ENCODE measurements at regions not wholly inside any gene's neighbourhood (a gene's known extent, or its start where the extent isn't known, plus 50 kb on each side); places are given as distances from the start of the nearest gene placed in this dataset.

DNA sequence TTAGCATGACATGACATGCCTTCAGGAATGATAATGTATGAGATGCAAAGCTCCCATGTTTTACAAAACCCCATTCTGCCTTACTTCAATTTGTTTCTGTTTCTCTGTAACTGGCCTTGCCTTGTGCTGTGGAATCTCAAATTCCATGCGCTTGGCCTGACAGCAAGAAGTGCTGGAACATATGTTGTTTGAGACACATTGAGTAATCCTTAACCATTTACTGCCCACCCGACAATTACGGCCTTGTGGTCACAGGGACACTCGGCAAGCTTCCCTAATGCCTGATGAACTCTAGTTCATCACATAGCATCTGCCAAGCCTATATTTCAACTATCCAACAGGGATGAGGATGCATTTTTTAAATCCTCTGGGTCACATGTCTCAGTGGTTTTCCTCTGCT, 226.4 kb upstream of the CASK start:
- DNase-seq, result no peak

DNA sequence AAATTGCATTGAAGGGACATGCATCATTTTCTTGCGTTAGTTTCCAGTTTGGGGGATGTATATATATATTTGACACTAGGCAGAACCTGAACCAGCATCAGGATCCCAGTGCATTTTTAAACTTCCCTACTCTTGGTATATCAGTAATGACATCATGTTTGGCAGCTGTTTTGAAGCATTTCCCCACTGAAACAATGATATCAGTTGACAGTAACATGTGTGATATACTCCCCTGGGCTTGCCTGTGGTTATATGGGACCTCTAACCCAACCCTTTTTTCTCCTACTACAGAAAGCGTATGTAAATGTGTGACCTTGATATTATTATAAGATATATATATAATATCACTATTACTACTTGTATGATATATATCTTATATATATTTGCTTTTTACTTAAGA, 225.9 kb upstream of the CASK start:
- no peak for DNase-seq

DNA sequence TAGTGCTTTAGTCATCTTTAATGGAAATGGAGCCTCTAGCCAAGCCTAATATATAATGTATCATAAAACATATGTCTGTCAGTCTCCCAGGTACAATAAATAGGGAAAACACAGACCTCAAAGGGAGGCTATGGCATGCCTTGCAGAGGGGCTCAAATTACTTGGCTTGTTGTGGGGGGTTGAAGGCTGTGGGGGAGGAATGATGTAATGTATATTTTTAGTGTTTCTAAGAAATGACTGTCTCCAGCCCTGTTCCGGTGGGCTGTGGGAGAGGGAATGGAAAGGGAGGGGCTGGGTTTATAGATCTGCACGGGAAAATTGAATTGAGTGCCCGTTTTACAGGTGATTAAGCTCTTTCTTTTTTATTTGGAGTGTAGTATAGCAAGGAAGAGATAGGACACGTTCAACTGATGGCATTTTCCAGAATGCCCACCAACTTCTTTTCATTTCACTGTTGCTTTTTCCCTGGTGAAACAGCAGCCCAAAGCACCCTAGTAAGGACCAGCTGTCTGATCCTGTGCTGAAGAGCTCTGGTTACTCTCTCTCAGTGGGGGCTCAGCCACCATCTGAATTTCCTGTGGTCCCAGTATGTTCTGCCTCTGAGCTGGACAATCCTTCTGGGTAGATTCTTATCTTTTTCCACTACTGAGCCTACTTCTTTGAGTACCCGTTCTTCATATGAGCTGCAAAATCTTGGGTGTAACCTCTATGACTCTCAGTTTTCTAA, 220.7 kb upstream of the CASK start:
- DNase-seq, result no peak

DNA sequence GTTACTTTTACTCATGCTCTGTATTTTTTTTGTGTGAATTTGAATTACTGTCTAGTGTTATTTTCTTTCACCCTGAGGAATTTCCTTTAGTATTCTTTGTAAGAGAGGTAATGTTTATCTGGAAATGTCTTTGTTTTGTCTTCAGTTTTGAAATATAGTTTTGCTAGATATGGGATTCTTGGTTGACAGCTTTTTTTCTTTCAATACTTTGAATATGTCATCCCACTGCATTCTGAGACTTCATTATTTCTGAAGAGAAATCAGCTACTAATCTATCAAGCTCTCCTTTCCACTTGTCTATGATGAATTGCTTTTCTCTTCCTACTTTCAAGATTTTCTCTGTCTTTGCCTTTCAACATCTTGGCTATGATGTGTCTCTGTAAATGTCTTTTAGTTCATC, 217.0 kb upstream of the CASK start:
- DNase-seq, result no peak

DNA sequence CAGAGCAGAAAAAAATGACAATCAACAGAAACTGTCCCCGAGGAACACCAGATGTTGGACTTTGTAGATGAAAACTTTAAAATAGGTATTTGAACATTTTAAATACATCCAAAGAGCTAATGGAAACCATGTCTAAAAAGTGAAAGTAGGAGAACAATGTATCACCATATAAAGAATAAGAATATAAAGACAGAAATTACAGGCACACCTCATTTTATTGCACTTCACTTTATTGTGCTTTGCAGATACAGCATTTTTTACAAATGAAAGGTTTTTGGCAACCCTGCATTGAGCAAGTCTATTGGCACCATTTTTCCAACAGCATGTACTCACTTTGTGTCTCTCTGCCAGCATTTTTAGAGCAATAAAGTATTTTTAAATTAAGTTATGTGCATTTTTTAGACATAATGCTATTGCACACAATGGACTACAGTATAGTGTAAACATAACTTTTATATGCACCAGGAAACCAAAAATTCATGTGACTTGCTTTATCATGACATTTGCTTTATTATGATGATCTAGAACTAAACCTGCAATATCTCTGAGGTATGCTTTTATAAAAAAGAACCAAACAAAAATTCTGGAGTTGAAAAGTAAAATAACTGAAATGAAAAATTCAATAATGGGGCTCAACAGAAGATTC, 212.4 kb upstream of the CASK start:
- no peak for DNase-seq

DNA sequence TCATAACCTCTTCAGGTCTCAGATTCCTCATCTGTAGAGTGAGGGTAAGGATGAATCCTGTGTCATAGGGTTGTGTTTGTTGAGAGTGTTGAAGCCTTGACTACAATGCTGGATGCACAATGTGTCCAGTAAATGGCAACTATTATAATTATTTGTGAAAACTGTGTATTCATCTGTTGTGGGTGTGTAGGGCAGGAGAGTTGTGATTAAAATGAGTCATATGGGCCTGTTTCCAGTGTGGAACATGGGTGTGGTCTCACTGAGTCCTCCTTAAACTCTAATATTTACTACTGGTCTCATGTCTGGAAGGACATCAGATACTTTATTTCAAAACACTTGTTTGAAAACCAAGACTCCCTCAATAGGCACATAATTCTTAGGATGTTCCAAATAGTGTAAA, 208.5 kb upstream of the CASK start:
- DNase-seq, result no peak

DNA sequence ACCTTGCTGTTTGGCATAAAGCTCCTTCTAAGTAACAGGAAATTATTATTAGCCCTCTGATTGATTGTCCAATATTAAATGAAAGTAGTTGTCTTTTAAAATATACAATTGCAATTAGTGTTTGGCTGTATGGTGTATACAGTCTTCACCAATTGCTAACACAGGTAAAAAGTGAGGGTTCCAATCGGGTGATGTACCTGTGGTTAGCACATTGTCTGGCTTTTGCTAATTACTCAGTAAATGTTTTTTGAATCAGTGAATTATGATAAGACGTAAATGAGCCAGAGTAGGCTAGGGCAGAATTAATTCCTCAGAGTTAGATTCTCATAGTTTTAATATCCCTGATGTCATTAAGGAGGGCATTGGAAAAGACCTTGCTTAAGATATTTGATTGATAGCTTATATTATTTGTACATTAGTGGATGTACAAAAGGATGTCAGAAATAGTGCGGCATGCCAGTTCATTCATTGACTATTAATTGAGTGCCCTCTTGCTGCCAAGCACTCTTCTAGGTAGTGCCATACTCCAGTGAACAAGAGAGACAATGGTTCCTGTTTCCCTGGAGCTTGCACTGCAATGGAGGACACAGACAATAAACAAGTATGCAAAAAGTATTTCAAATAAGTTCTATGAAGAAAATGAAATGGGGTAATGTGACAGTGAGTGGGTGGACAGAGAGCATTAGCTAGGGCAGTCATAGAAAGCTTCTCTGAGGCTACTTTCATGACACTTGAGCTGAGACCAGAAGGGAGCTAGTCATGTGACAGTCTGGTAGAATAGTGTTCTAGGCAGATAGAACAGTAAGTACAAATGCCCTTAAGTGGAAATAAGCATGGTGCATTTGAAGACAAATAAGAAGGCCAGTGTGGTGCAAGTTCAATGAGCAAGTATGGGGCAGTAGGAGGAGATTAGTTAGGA, 205.9 kb upstream of the CASK start:
- DNase-seq, result no peak

DNA sequence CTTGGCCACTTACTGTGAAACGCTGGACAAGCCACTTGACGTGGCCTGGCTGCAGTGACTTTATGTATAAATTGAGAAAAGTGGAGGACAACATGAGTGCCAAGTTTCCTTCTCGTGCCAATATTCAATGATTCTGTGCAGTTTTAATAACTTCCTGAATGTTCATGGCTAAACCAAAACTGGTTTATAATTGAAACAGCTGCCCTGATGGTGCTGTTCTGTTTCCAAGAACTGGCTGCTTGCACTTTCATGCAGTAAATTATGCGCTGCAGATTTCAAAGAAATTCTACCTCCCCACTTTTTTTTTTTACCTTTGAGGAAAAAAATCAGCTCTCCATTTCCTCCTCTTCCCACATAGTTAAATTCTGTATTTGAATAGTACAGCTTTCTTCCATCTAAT, 205.2 kb upstream of the CASK start:
- DNase-seq, result no peak

DNA sequence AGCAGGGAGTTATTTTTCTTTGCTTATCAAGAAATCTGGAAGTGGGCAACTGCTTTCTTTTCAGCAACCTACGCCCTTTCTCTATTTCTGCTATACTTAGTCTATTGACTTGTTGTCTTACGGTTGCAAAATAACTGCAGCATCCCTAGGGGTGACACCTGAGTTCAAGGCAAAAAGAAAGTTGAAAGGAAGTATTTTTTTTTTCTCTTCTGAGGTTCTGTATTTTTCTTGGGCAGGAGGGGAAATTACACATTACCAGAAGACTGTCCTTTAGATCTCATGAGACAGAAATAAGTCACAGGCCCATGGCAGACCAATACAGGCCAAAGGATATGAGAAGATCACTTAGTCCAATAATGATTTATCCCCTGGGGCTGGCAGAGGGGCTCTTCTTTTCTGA, 204.7 kb upstream of the CASK start:
- DNase-seq, result no peak

DNA sequence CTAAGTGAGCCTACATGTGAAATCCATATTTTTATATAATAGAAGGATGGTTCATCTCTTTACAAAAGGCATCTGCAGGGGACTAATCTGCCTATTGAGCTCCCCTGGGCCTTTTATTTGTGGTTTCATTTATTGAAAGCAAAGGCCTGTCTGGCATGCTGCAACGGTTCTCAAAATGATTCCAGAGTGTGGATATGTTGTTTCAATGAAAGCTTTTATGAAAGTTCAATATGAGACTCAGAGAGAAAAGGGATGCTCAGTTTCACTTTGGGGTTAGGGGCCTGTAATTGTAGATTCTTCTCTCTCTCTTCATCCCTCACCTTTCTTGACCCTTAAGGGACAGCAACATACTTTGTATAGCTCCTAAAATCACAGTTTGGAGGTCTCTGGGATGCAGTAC, 204.2 kb upstream of the CASK start:
- no peak for DNase-seq

DNA sequence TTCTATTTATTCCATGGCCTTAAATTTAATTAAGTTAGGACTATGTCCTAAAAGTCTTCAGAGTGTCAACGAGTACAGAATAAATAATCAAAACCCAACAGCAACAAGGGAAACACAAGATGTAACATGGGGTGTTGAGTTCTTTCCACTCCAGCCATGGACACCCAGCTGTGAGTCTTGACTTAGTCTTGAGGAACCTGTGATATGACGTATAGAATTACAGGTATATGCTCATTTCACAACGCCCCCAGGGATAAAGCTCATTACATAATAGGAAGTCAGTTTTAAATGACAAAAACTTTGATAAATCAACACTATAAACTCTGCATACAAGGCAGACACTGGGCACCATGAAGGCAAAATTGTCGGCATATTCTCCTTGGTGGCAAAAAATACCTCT, 200.0 kb upstream of the CASK start:
- no peak for DNase-seq

DNA sequence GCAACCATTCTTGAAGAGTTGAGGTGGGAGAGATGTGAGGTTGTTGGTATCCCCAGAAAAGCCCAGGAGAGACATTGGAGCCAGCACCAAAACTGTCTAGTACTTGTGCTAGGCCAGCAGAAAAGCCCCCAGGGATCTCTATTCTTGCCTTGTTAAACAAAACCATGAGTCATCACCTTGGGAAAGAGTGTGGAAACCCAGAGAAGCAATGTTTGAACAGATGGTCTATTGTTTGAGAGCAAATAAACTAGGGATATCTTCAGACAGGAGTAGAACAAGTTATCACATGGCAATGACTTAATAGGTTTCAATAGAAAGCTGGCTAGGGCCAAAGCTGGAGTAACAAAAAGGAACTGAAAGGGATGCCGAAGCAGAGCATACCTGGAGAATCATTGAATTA, 195.7 kb upstream of the CASK start:
- no peak for DNase-seq

DNA sequence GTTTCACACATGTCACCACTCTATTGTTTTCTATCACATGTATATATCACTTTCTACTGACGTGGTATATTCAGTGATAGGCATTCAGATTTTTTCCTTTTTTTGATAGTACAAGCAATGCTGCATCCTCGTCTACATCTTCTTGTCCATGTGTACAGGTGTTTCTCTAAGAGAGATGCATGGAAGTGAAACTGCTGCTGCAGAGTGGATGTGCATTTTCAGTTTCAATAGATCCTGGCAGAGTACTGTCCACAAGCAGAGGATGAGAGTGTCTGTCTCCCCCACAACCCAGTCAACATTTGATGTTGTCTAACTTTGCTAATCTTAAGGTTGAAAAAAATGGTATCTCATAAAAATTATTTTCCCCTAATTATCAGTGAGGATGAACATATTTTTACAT, 194.0 kb upstream of the CASK start:
- DNase-seq, result no peak

DNA sequence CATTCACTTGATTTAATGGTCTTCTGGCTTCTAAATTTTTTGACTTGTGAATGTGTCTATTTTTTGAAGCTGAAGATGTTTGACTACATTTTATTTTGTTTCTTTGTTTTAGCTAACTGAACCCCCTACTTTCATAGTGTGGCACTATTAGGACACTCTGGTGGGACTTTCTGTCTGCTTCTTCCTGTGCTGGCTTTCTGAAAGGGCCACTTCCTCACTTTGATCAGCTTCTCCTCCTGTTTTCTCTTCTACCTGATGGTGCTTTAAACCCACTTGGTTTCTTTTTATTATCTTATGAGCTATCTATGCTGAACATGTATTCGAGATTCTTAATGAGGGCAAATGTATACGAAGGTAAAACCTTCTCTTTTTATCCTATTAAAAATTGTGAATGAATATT, 186.1 kb upstream of the CASK start:
- DNase-seq, result no peak

DNA sequence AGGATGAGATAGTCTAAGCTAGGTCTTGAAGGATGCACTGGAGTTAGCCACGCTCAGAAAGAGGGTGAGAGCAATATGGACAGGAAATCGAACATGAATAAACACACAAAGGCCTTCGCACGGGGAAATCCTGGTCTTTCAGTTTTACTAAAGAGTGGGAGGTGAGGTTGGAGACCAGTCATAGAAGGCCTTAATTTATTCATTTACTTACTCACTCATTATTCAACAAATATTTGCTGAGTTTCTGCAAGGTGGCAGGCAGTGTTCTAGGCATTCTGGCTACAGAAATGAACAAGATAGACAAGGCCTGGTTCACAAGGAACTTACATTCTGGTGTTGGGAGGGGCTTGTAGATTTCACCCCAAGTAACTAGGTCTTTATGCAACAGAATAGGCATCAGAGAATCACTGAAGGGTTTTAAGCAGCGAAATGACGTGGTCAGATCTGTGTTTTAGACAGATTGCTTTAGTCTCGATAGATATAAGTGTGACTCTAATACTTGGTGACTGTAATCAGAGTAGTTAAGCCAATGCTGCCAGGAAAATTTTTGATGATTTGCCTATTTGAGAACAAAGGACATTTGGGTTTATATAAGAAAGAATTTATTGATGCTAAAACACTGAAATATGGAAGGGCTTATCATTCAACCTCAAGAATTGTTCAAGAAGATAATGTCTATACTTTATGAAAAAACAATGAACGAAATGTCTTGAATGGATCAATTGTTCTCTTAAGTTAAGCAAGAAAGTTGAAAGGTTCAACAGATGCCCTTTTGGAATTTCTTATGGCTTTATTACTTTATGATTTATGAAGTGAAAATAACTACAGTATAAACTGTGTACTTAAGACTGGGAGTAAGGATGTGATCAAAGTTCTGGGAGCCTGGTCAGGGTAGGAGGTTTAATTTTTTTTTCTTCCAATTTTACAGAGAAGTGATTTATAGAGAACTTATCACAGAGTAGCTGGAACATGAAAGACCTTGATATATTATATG, 184.4 kb upstream of the CASK start:
- DNase-seq, result peak; percentile 28

DNA sequence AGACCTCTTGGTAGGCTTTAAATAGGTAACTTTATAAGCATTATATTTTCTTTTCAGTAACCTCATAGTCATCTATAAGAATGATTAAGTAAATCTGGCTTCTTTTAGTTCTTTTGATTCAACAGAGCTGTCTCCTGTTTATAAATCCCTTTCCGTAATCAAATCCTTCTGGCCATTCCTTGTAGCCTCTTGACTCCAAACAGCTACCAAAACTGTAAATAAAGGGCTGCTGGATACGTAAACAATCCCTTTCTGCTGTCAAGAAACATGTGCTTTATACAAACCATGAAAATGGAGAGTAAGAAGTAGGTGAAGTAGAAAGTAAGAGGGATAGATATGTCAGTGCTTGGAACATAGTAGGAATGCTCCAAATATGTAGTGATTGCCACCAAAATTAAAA, 183.2 kb upstream of the CASK start:
- no peak for DNase-seq

DNA sequence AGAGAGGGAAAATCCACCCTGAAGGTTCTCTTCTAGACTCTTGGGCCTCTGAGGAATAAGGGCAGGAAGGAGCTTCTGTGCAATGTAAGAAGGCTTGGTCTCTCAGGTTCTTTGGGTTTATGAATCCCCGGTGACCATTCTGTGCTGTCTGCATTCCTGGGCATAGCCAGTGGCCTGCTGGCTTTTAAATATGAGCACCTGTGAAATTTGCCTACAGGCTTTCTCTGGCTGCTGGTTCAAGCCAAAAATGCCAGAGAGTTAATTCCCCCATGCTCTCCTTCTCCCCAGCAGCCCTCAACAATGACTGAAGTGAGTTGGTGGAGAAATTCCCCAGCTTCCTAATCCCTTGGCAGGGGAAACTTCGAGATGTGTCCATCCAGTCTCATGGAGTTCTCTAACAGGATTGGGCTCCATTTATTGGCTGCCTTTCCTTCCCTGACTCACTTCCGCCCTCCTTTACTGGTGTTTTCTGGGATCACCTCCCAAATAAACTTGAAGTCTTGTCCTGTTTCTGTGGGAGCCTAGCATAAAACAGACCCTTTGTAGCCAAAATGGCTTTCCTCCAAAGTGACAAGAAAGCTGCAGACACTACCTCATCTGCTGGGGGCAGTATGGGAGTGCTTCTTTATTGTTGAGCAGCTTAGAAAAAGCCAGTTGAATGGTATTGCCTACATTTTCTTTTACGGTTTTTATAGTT, 179.4 kb upstream of the CASK start:
- DNase-seq, result no peak

DNA sequence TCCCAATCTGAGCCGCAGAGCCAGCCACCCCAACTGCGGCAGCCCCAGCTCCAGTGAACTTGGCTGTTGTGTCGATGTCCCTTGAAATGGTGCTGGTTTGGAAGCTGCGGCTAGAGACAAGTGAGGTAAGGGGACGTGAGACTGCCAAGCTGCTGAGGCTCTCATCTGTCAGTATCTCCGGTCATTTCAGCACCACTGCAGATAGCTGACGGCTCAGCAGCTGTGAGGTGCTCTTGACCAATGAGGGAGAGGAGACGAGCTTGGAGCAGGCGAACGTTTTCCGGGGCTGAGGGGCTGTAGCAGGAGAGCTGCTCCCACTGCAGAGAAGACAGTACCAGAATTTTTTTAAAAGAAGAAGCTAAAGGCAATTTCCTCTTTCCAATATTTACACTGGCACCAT, 175.5 kb upstream of the CASK start:
- no peak for DNase-seq

DNA sequence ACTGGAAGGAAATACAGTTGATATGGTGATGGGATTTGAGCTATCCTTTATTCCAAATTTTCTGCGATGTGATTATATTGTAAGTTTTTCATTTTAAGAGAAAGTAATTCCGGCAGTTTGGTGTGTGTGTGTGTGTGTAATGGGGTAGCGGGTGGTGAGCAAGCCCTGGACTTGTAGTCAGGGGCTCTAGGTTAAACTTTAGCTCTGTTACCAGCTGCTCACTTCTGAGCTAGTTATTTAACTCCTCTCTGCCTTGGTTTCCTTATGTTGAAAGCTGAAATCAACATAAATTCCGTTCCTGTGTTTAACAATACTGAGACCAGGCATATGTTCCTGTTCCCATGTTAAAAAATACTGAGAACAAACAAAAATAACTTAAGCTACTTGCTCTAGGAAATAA, 174.1 kb upstream of the CASK start:
- DNase-seq, result no peak

DNA sequence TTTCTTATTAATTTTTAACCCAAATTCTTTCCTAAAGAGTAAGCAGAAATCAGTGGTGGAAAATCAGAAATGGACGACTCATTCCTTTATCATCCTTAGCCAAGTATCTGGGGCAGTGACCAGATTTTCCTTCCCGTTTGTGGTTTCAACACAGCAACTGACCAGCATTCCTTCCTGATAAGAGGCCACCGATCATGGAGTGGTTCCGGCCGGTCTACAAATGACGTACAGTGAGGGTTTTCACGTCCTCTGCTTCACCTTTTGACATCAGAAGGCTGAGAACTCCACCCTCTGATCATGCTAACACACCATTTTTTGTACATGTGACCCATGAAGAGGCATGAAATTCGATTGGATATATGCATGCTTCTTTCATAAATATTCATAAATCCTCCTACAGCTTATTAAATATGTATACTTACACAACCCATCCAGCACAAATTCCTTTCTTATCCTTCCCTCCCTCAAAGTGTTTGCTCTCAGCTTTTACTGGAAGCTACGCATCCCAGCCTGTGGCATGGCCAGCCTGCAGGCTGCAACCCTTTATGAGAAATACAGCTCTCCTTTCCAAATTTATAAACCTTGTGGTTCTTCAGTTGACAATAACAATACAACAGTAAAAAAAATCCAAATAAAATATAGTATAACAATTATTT, 173.0 kb upstream of the CASK start:
- no peak for DNase-seq

DNA sequence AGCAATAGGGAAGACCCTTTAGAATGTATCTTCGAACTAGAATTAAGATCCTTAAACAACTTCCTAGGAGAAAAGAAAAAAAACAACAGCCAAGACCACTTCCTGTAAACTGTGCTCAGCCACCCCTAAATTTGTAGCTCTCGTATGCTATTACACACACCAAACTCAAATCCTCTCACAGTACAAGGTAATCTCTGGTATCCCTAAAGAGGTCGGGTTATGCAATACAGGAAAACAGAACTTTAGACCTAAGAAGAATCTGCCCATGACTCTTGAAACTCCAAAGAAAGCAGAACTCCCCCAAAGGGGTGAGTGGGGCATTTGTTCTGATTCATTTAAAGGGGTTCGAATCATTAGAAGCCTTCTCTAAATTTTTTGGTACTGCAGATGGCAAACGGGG, 170.9 kb upstream of the CASK start:
- no peak for DNase-seq

DNA sequence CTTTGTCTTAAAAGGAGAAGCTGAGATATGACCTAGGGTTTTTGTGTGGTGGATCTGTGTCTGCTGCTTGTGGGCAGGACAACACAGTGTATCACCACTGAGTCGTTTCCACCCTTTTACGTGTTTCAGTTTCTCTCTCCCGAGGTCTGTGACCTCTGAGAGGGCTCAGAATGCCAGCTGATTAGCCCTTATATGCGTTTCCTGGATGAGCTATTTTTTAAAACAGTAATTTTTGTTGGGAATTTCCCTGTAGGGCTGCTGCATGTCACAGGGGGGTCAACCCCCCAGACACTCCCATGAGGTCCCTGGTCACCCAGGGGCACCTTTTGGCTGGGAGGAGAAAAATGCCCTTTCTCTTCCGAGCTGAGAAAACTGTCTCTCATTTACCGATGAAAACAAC, 170.4 kb upstream of the CASK start:
- peak; percentile 1 for DNase-seq
